H1 (cell line): ENCODE measurements at regions not wholly inside any gene's neighbourhood (a gene's known extent, or its start where the extent isn't known, plus 50 kb on each side); places are given as distances from the start of the nearest gene placed in this dataset.

Experiments
- CTCF ChIA-PET: fragments of 300-600 bp; sonication (Branson Sonifier 250); formaldehyde crosslinking; loops from one replicate; lab custom pipeline; 2021; ENCODE audit not compliant: partially characterized antibody; lab: Charles Lee
- POLR2A ChIA-PET: fragments of 300-600 bp; sonication (Branson Sonifier 250); formaldehyde crosslinking; loops from one replicate; lab custom pipeline; 2021; ENCODE audit warnings: inconsistent platforms; ENCODE audit not compliant: partially characterized antibody; lab: Charles Lee
- DNase-seq, 2 experiments: peaks; one replicate each; pipeline versions ENCODE4 v3.0.0 to v3.0.0-alpha.2; 2010 to 2022; ENCODE audit warnings: low spot score in 2 of 2, low read depth in 1 of 2, mixed read lengths in 1 of 2
- FAIRE-seq: peaks from 2 replicates; lab custom pipeline; 2011; peaks lifted over from hg19 to GRCh38; lab: Jason Lieb, UNC
- H2AFZ ChIP-seq: 2 replicates; pipeline ENCODE4 v1.8.1; 2012; ENCODE audit warnings: low read length, inconsistent platforms
- H2AK5ac ChIP-seq: 2 replicates; pipeline ENCODE4 v1.6.1; 2013; ENCODE audit warnings: low read depth, low read length
- H2BK120ac ChIP-seq: replicated peaks from 2 replicates; pipeline ENCODE3; 2013; ENCODE audit warnings: low read depth, low read length, inconsistent platforms
- H2BK12ac ChIP-seq: 2 replicates; pipeline ENCODE4 v1.6.1; 2013; ENCODE audit warnings: low read depth, low read length
- H2BK15ac ChIP-seq: 2 replicates; pipeline ENCODE4 v1.6.1; 2013; ENCODE audit warnings: low read length
- H2BK20ac ChIP-seq: 2 replicates; pipeline ENCODE4 v1.6.1; 2013; ENCODE audit warnings: low read length
- H2BK5ac ChIP-seq: 2 replicates; pipeline ENCODE4 v1.6.1; 2013; ENCODE audit warnings: low read depth, low read length
- H3K14ac ChIP-seq: 2 replicates; pipeline ENCODE4 v1.6.1; 2013; ENCODE audit warnings: inconsistent platforms; ENCODE audit not compliant: insufficient read length
- H3K18ac ChIP-seq: 2 replicates; pipeline ENCODE4 v1.6.1; 2013; ENCODE audit warnings: low read length; ENCODE audit errors: extremely low read depth
- H3K23ac ChIP-seq: 2 replicates; pipeline ENCODE4 v1.6.1; 2013; ENCODE audit warnings: inconsistent platforms; ENCODE audit not compliant: insufficient read length
- H3K23me2 ChIP-seq: 2 replicates; pipeline ENCODE4 v1.6.1; 2013; ENCODE audit warnings: low read depth, low read length
- H3K27ac ChIP-seq: 2 replicates; pipeline ENCODE4 v1.6.1; 2011; ENCODE audit warnings: low read depth, low read length, inconsistent platforms
- H3K27me3 ChIP-seq, 4 experiments: replicated peaks in 1 of 4; 1 replicate in 1 of 4; 2 replicates in 3 of 4; pipeline versions ENCODE4 v1.6.1 to v1.8.1; 2011 to 2013; ENCODE audit warnings: low read length in 3 of 4, mild to moderate bottlenecking in 3 of 4, inconsistent platforms in 2 of 4, mixed read lengths in 2 of 4, moderate library complexity in 1 of 4; ENCODE audit not compliant: control insufficient read depth in 3 of 4, insufficient read depth in 3 of 4; ENCODE audit errors: extremely low read depth in 1 of 4
- H3K36me3 ChIP-seq, 4 experiments: 2 replicates each; pipeline versions ENCODE4 v1.6.1 to v1.8.1; 2011 to 2013; ENCODE audit warnings: mild to moderate bottlenecking in 4 of 4, low read length in 3 of 4, moderate library complexity in 2 of 4, control low read depth in 1 of 4, inconsistent platforms in 1 of 4; ENCODE audit not compliant: insufficient read depth in 4 of 4, control insufficient read depth in 2 of 4
- H3K4ac ChIP-seq: replicated peaks from 2 replicates; pipeline ENCODE3; 2013; ENCODE audit warnings: low read length, low read depth, mixed read lengths, inconsistent platforms; ENCODE audit not compliant: insufficient read length
- H3K4me1 ChIP-seq, 4 experiments: replicated peaks in 1 of 4; 1 replicate in 1 of 4; 2 replicates in 3 of 4; pipeline versions ENCODE4 v1.6.1 to v1.8.1; 2011 to 2013; ENCODE audit warnings: low read length in 3 of 4, inconsistent platforms in 2 of 4, mixed read lengths in 1 of 4; ENCODE audit not compliant: insufficient read depth in 4 of 4, control insufficient read depth in 3 of 4
- H3K4me2 ChIP-seq, 2 experiments: 2 replicates each; pipeline versions ENCODE4 v1.6.1 to v1.8.1; 2011 to 2013; ENCODE audit warnings: low read depth in 2 of 2, low read length in 2 of 2, control low read depth in 1 of 2, inconsistent platforms in 1 of 2, mild to moderate bottlenecking in 1 of 2; ENCODE audit not compliant: insufficient read depth in 1 of 2
- H3K4me3 ChIP-seq, 4 experiments: fragments of 200-600, 300-600 bp in 1 of 4; sonication (generic), shearing (Covaris generic), sonication (Bioruptor Twin) in 1 of 4; 2 replicates each; pipeline versions ENCODE4 v1.5.1 to v1.8.1; 2011 to 2016; ENCODE audit warnings: low read length in 4 of 4, low read depth in 3 of 4, control low read depth in 2 of 4, inconsistent platforms in 2 of 4, mild to moderate bottlenecking in 2 of 4, mixed read lengths in 1 of 4, moderate library complexity in 1 of 4; ENCODE audit not compliant: insufficient read depth in 2 of 4; ENCODE audit errors: extremely low read depth in 1 of 4
- H3K56ac ChIP-seq: replicated peaks from 2 replicates; pipeline ENCODE3; 2013; ENCODE audit warnings: low read depth, mild to moderate bottlenecking, mixed read lengths, low read length, inconsistent platforms; ENCODE audit not compliant: insufficient read length
- H3K79me1 ChIP-seq: 2 replicates; pipeline ENCODE4 v1.6.1; 2013; ENCODE audit warnings: low read depth, low read length, control low read depth
- H3K79me2 ChIP-seq, 2 experiments: 2 replicates each; pipeline versions ENCODE4 v1.6.1 to v1.8.1; 2012 to 2013; ENCODE audit warnings: low read length in 2 of 2, mild to moderate bottlenecking in 2 of 2, inconsistent platforms in 1 of 2; ENCODE audit not compliant: insufficient read depth in 2 of 2, control insufficient read depth in 1 of 2
- H3K9ac ChIP-seq, 4 experiments: replicated peaks in 1 of 4; 1 replicate in 1 of 4; 2 replicates in 3 of 4; pipeline versions ENCODE4 v1.6.1 to v1.8.1; 2011 to 2013; ENCODE audit warnings: low read depth in 3 of 4, low read length in 3 of 4, control low read depth in 2 of 4, mild to moderate bottlenecking in 2 of 4, moderate library complexity in 2 of 4, inconsistent platforms in 1 of 4; ENCODE audit errors: extremely low read depth in 1 of 4
- H3K9me3 ChIP-seq, 2 experiments: 2 replicates each; pipeline versions ENCODE4 v1.6.1 to v1.8.1; 2012 to 2013; ENCODE audit warnings: mild to moderate bottlenecking in 2 of 2, moderate library complexity in 2 of 2, control low read depth in 1 of 2, inconsistent platforms in 1 of 2, low read depth in 1 of 2, low read length in 1 of 2, mixed read lengths in 1 of 2; ENCODE audit not compliant: insufficient read depth in 2 of 2
- H4K20me1 ChIP-seq, 2 experiments: replicated peaks in 1 of 2; 2 replicates each; pipeline versions ENCODE3 to v1.8.1; 2011 to 2013; ENCODE audit warnings: inconsistent platforms in 2 of 2, low read length in 2 of 2, mild to moderate bottlenecking in 1 of 2; ENCODE audit not compliant: insufficient read depth in 2 of 2, control insufficient read depth in 1 of 2
- H4K5ac ChIP-seq: 2 replicates; pipeline ENCODE4 v1.6.1; 2013; ENCODE audit warnings: low read length, low read depth, mixed read lengths, inconsistent platforms; ENCODE audit not compliant: insufficient read length
- H4K8ac ChIP-seq: 2 replicates; pipeline ENCODE4 v1.8.0; 2013; ENCODE audit warnings: mild to moderate bottlenecking, moderate library complexity, low read length, inconsistent platforms; ENCODE audit not compliant: insufficient read depth; ENCODE audit errors: extremely low read depth
- H4K91ac ChIP-seq: replicated peaks from 2 replicates; pipeline ENCODE3; 2013; ENCODE audit warnings: low read length, mixed read lengths, inconsistent platforms; ENCODE audit not compliant: insufficient read length
- BCL11A ChIP-seq, 2 experiments: IDR thresholded peaks; one replicate each; pipeline ENCODE4 v1.6.1; 2011; ENCODE audit warnings: low read depth in 2 of 2, low read length in 2 of 2, mild to moderate bottlenecking in 2 of 2
- BRCA1 ChIP-seq: IDR thresholded peaks from 2 replicates; pipeline ENCODE4 v1.6.1; 2012; ENCODE audit warnings: low read depth, low read length, improper control_type of control experiment
- CBX5 ChIP-seq: fragments of 300-800, 300-1000 bp; sonication (generic); IDR thresholded peaks from 2 replicates; pipeline ENCODE4 v1.7.1; 2016; ENCODE audit warnings: antibody characterized with exemption, low read length, low read depth
- E2F6 ChIP-seq: IDR thresholded peaks from 2 replicates; pipeline ENCODE4 v1.6.1; 2012; ENCODE audit warnings: inconsistent platforms
- GTF2F1 ChIP-seq: IDR thresholded peaks from 2 replicates; pipeline ENCODE4 v1.6.1; 2012; ENCODE audit warnings: low read depth, low read length, improper control_type of control experiment, borderline replicate concordance
- MAX ChIP-seq: IDR thresholded peaks from 2 replicates; pipeline ENCODE4 v1.6.1; 2012; ENCODE audit warnings: inconsistent platforms
- POU5F1 ChIP-seq: IDR thresholded peaks from 2 replicates; pipeline ENCODE4 v1.6.1; 2011; ENCODE audit warnings: low read depth, mild to moderate bottlenecking, low read length, moderate library complexity
- RAD21 ChIP-seq, 2 experiments: IDR thresholded peaks in 1 of 2; conservative IDR thresholded peaks in 1 of 2; 2 replicates each; pipeline ENCODE4 v1.6.1; 2011; ENCODE audit warnings: low read depth in 2 of 2, low read length in 2 of 2, improper control_type of control experiment in 1 of 2, inconsistent platforms in 1 of 2, mild to moderate bottlenecking in 1 of 2, moderate library complexity in 1 of 2
- RFX5 ChIP-seq: IDR thresholded peaks from 2 replicates; pipeline ENCODE4 v1.6.1; 2011; ENCODE audit warnings: low read depth, low read length, improper control_type of control experiment, borderline replicate concordance
- SAP30 ChIP-seq: fragments of 300-600 bp; sonication (generic); IDR thresholded peaks from 2 replicates; pipeline ENCODE4 v1.7.1; 2012; ENCODE audit warnings: low read length, moderate library complexity, mild to moderate bottlenecking, inconsistent platforms; ENCODE audit not compliant: insufficient read depth, insufficient replicate concordance
- SP4 ChIP-seq: IDR thresholded peaks from 2 replicates; pipeline ENCODE4 v1.6.1; 2012; ENCODE audit warnings: low read length, inconsistent platforms
- TAF7 ChIP-seq: optimal IDR thresholded peaks from 2 replicates; pipeline ENCODE3; 2011; ENCODE audit warnings: low read depth, mild to moderate bottlenecking, inconsistent platforms, low read length, moderate library complexity, borderline replicate concordance
- ZNF274 ChIP-seq: IDR thresholded peaks from 2 replicates; pipeline ENCODE4 v1.7.0; 2012; ENCODE audit warnings: low read length, borderline replicate concordance; ENCODE audit errors: extremely low read depth
- WGBS, 2 experiments: shearing (Covaris generic) in 1 of 2; methylation state at CpG; one replicate each; pipeline versions ENCODE4 v1.1.6 to v1.1.7; 2013 to 2015; ENCODE audit warnings: low lambda C conversion rate in 2 of 2, mixed read lengths in 2 of 2, inconsistent platforms in 1 of 2, low coverage in 1 of 2, missing lambda C conversion rate in 1 of 2; ENCODE audit not compliant: insufficient replicate concordance in 2 of 2, insufficient coverage in 1 of 2, insufficient read length in 1 of 2; ENCODE audit errors: extremely low coverage in 1 of 2, missing lambda C conversion rate in 1 of 2; 5-methylcytosine and 5-hydroxymethylcytosine counted together

- H3K56ac ChIP-seq, result no peak overlapping the region
- no peak overlapping the region for H2BK15ac ChIP-seq
- H3K79me1 ChIP-seq, result no peaks in the 10 kb centered on the region
- no peak overlapping the region for H2BK12ac ChIP-seq
- H3K23me2 ChIP-seq, result no peaks in the 10 kb centered on the region
- no peak overlapping the region for H3K4me3 ChIP-seq
- no peak overlapping the region for H3K4ac ChIP-seq
- H3K4me1 ChIP-seq, result peaks cover 0 to 3% (median 0%) of the 10 kb centered on the region in 4 experiments; a peak in 1 of 7 replicates
- ChIA-PET CTCF (no interaction called here), POLR2A (no interaction called here)
- H2BK5ac ChIP-seq, result no peak overlapping the region
- no peak for FAIRE-seq
- H3K36me3 ChIP-seq, result no peaks in the 10 kb centered on the region
- H3K4me2 ChIP-seq, result no peak overlapping the region
- no peak for DNase-seq
- no peak overlapping the region for H3K27ac ChIP-seq
- H2BK20ac ChIP-seq, result no peak overlapping the region
- no peak overlapping the region for H3K18ac ChIP-seq
- H3K14ac ChIP-seq, result no peak overlapping the region
- no peak overlapping the region for H4K5ac ChIP-seq
- no peaks in the 10 kb centered on the region for H3K79me2 ChIP-seq
- H3K9ac ChIP-seq, result no peak overlapping the region
- H2AFZ ChIP-seq, result no peak overlapping the region
- H3K23ac ChIP-seq, result no peak overlapping the region
- H2AK5ac ChIP-seq, result no peak overlapping the region
- H3K27me3 ChIP-seq, result no peaks in the 10 kb centered on the region
- H4K91ac ChIP-seq, result no peak overlapping the region
- WGBS, 2 experiments, result 89% methylated on average over 4 of the region's 4 CpGs; no CpG with 5 or more reads in 1 of the 2 experiments
- no peaks in the 10 kb centered on the region for H4K20me1 ChIP-seq
- no peaks in the 10 kb centered on the region for H3K9me3 ChIP-seq
- H2BK120ac ChIP-seq, result no peak overlapping the region
- H4K8ac ChIP-seq, result no peak overlapping the region
- TF ChIP-seq RAD21 (IDR thresholded peaks at IDR 0.05 in 1 of 2, conservative IDR thresholded peaks at IDR 0.05 in 1 of 2; ENCODE audit: low read depth in 2 of 2, low read length in 2 of 2) (no peak), BCL11A (IDR thresholded peaks at IDR 0.05; ENCODE audit: low read depth in 2 of 2, low read length in 2 of 2) (no peak), GTF2F1 (no peak), RFX5 (no peak), SP4 (no peak), POU5F1 (no peak), SAP30 (no peak), ZNF274 (no peak), BRCA1 (no peak), MAX (no peak), TAF7 (no peak), CBX5 (no peak), E2F6 (no peak)
Observed at GRCh38 chr3:110478377-110479054, 593.1 kb upstream of the NECTIN3 start.
